DND-41 (cell line): ENCODE measurements at regions not wholly inside any gene's neighbourhood (a gene's known extent, or its start where the extent isn't known, plus 50 kb on each side); places are given as distances from the start of the nearest gene placed in this dataset.
"Not testable (repeated sequence)": the region's sequence is repeated elsewhere in the genome, so short reads cannot be mapped to it uniquely, and the experiment has no call there.

ENCODE experiments used
- ATAC-seq: fragments of 200-7000 bp; cut with Tn5 transposase; 3 replicates; pipeline ENCODE4 v1.9.1; 2021; ENCODE audit warnings: low read depth; ENCODE audit not compliant: insufficient read depth
- DNase-seq: peaks from one replicate; pipeline ENCODE4 v3.0.0-alpha.2; 2020
- H2AFZ ChIP-seq: 2 replicates; pipeline ENCODE4 v1.6.0; 2012; ENCODE audit warnings: low read depth, low read length
- H3K27ac ChIP-seq: 2 replicates; pipeline ENCODE4 v1.5.1; 2012; ENCODE audit warnings: low read length, inconsistent platforms
- H3K27me3 ChIP-seq: fragments of 200-600 bp; sonication (generic); 2 replicates; pipeline ENCODE4 v1.6.0; 2012; ENCODE audit warnings: low read length, mild to moderate bottlenecking, inconsistent platforms; ENCODE audit not compliant: insufficient read depth, poor library complexity
- H3K36me3 ChIP-seq: 2 replicates; pipeline ENCODE4 v1.5.1; 2012; ENCODE audit warnings: low read length, inconsistent platforms; ENCODE audit not compliant: insufficient read depth
- H3K4me1 ChIP-seq: 2 replicates; pipeline ENCODE4 v1.5.1; 2012; ENCODE audit warnings: mild to moderate bottlenecking, low read length; ENCODE audit not compliant: insufficient read depth
- H3K4me2 ChIP-seq: 2 replicates; pipeline ENCODE4 v1.6.0; 2012; ENCODE audit warnings: mild to moderate bottlenecking, moderate library complexity, low read length, inconsistent platforms; ENCODE audit not compliant: insufficient read depth
- H3K4me3 ChIP-seq, 2 experiments: fragments of 200-600 bp in 1 of 2; shearing (Covaris generic) in 1 of 2; 2 replicates each; pipeline ENCODE4 v1.5.1; 2012 to 2016; ENCODE audit warnings: inconsistent platforms in 2 of 2, low read length in 2 of 2, mild to moderate bottlenecking in 2 of 2, low read depth in 1 of 2, moderate library complexity in 1 of 2
- H3K79me2 ChIP-seq: 2 replicates; pipeline ENCODE4 v1.6.0; 2012; ENCODE audit warnings: low read length, inconsistent platforms; ENCODE audit not compliant: insufficient read depth
- H3K9ac ChIP-seq: 2 replicates; pipeline ENCODE4 v1.6.0; 2012; ENCODE audit warnings: low read depth, mild to moderate bottlenecking, inconsistent platforms, low read length, moderate library complexity
- H3K9me3 ChIP-seq: 2 replicates; pipeline ENCODE4 v1.5.1; 2012; ENCODE audit warnings: low read length, moderate library complexity, mild to moderate bottlenecking, inconsistent platforms; ENCODE audit not compliant: insufficient read depth, severe bottlenecking
- H4K20me1 ChIP-seq: 2 replicates; pipeline ENCODE4 v1.6.0; 2012; ENCODE audit warnings: low read length; ENCODE audit not compliant: insufficient read depth
- EZH2 ChIP-seq: IDR thresholded peaks from 3 replicates; pipeline ENCODE4 v1.6.1; 2012; ENCODE audit warnings: borderline replicate concordance, low read depth, mild to moderate bottlenecking, moderate library complexity, low read length, inconsistent platforms; ENCODE audit not compliant: severe bottlenecking
- TF ChIP-seq, protein P1 (sequence below): IDR thresholded peaks from 2 replicates; pipeline ENCODE4 v1.5.1; 2012; ENCODE audit warnings: borderline replicate concordance, low read length, moderate library complexity, mild to moderate bottlenecking; ENCODE audit not compliant: poor library complexity, severe bottlenecking; ENCODE audit errors: extremely low read depth

DNA sequence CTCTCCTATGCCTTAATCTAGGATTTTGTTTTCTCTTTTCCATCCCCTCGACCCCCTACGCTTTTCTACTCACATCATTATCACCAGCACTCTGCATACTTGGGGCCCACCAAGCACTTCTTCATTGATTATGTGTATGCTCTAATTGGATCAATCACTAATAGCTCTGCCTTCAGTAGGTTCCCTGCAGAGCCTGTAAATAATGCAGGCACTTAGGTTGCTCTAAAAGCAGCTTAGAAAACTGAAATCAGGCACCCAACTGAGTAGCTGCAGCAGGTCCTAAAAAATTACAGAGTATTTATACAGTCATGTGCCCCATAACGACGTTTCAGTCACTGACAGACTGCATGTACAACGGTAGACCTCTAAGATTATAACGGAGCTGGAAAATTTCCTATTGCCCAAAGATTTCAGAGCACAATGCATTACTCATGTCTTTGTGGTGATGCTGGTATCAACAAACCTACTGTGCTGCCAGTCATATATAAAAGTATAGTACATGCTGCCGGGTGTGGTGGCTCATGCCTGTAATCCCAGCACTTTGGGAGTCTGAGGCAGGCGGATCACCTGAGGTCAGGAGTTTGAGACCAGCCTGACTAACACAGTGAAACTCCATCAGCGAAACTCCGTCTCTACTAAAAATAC is 280.4 kb downstream of the HS3ST3B1 start:
- no peaks in the 10 kb centered on the region for H4K20me1 ChIP-seq
- DNase-seq (no peak), ATAC-seq (no peak)
- no peaks in the 10 kb centered on the region for H3K36me3 ChIP-seq
- H3K4me3 ChIP-seq: no peak overlapping the region
- no peaks in the 10 kb centered on the region for H3K27me3 ChIP-seq
- no peaks in the 10 kb centered on the region for H3K9me3 ChIP-seq
- no peak overlapping the region for H3K4me2 ChIP-seq
- no peaks in the 10 kb centered on the region for H3K4me1 ChIP-seq
- H2AFZ ChIP-seq: no peak overlapping the region
- no peaks in the 10 kb centered on the region for H3K79me2 ChIP-seq
- H3K27ac ChIP-seq: no peak overlapping the region
- H3K9ac ChIP-seq: no peak overlapping the region
- TF ChIP-seq EZH2: no peak
- TF ChIP-seq, protein P1, sequence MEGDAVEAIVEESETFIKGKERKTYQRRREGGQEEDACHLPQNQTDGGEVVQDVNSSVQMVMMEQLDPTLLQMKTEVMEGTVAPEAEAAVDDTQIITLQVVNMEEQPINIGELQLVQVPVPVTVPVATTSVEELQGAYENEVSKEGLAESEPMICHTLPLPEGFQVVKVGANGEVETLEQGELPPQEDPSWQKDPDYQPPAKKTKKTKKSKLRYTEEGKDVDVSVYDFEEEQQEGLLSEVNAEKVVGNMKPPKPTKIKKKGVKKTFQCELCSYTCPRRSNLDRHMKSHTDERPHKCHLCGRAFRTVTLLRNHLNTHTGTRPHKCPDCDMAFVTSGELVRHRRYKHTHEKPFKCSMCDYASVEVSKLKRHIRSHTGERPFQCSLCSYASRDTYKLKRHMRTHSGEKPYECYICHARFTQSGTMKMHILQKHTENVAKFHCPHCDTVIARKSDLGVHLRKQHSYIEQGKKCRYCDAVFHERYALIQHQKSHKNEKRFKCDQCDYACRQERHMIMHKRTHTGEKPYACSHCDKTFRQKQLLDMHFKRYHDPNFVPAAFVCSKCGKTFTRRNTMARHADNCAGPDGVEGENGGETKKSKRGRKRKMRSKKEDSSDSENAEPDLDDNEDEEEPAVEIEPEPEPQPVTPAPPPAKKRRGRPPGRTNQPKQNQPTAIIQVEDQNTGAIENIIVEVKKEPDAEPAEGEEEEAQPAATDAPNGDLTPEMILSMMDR: no peak

DNA sequence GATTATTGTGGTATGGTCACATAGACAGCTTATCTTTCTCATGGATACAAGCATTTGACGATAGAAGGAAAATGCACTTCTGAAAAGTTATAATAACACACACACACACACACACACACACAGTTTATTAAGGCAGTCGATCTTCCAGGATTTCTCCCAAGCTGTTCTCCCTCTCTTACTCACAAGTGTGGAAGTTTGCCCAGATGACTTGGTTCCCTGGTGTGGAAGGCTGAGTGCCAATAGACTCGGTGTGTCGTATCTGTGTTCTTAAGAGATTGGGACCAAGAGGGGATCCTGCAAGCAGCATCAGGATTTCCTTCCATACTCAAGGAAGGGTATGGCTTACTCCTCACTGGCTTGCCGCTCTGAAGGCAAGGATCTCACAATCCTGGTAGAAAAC is 279.6 kb downstream of the HS3ST3B1 start:
- Histone ChIP-seq H3K79me2 (no peaks in the 10 kb centered on the region), H3K4me2 (no peak overlapping the region), H2AFZ (no peak overlapping the region), H3K27ac (no peak overlapping the region), H3K4me1 (no peaks in the 10 kb centered on the region), H4K20me1 (no peaks in the 10 kb centered on the region), H3K4me3 (no peak overlapping the region), H3K36me3 (no peaks in the 10 kb centered on the region), H3K9me3 (no peaks in the 10 kb centered on the region), H3K9ac (no peak overlapping the region), H3K27me3 (no peaks in the 10 kb centered on the region)
- TF ChIP-seq, protein P1: no peak
- TF ChIP-seq EZH2: no peak
- DNase-seq (no peak), ATAC-seq (no peak)

DNA sequence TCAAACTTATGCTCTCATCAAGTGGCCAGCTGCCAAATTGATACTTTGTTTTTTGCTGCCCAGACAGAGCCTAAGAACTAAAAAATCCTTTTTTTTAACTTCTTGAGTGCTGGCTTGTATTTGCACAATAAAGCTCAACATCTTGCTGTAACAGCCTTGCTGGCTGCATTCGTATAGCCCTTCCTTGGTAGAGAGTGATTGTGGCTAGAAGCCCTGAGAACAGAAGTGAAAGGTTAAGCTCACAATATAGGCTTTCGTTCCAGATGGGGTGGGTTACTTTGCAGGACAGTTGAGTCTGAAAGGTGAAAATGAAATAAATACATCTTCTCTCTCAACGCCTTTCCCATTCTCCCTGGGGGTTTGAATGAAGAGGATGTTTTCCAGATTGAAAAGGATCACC is 278.8 kb downstream of the HS3ST3B1 start:
- no peaks in the 10 kb centered on the region for H3K9me3 ChIP-seq
- H3K36me3 ChIP-seq: no peaks in the 10 kb centered on the region
- H3K79me2 ChIP-seq: no peaks in the 10 kb centered on the region
- H3K4me2 ChIP-seq: no peak overlapping the region
- no peak for TF ChIP-seq EZH2
- TF ChIP-seq, protein P1: no peak
- H3K4me3 ChIP-seq: no peak overlapping the region
- no peaks in the 10 kb centered on the region for H3K4me1 ChIP-seq
- no peaks in the 10 kb centered on the region for H3K27me3 ChIP-seq
- no peak for DNase-seq
- no peak overlapping the region for H3K9ac ChIP-seq
- no peak overlapping the region for H3K27ac ChIP-seq
- no peak overlapping the region for H2AFZ ChIP-seq
- no peak for ATAC-seq
- no peaks in the 10 kb centered on the region for H4K20me1 ChIP-seq

DNA sequence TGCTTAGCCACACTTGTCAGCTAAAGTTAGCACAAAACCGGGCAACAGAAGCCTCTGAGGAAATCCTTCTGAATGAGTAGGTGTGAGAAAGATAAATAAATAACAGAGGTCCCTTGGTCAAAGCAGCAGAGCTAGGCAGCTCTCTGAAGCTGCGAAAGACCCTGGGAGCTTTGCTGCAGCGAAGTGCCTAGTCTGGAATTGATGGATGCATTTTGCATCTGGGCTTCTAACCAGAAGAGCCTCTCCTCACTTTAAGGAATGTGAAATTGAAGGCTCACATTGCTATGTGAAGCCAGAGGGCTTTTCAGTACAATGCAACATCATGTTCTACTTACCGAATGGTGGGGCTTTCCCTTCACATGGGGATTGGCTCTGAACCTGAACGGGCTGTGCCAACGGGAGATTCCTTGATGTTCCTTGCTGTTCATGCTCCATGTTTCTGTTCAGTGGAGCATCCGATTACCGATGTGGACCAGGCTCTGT is 274.6 kb downstream of the HS3ST3B1 start:
- Histone ChIP-seq H3K36me3 (no peaks in the 10 kb centered on the region), H3K9ac (no peak overlapping the region), H3K4me2 (no peak overlapping the region), H3K79me2 (no peaks in the 10 kb centered on the region), H3K4me1 (no peaks in the 10 kb centered on the region), H3K27ac (no peak overlapping the region), H2AFZ (no peak overlapping the region), H3K27me3 (no peaks in the 10 kb centered on the region), H3K4me3 (no peak overlapping the region), H3K9me3 (no peaks in the 10 kb centered on the region), H4K20me1 (no peaks in the 10 kb centered on the region)
- TF ChIP-seq EZH2: no peak
- DNase-seq (no peak), ATAC-seq (no peak)

DNA sequence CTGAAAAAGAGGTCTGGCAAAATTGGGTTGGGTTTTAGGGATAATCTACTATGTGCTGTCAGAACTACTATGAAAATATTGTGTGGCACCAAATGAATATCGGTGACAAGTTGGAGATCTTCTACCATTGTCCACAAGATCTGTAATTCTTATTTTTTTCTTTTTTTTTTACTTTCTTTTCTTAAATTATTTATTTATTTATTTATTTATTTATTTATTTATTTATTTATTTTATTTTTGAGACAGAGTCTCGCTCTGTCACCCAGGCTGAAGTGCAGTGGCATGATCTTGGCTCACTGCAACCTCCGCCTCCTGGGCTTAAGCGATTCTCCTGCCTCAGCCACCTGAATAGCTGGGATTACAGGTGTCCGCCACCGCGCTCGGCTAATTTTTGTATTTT is 259.4 kb downstream of the HS3ST3B1 start:
- H3K27ac ChIP-seq, DNase-seq, H3K27me3 ChIP-seq, H3K9ac ChIP-seq, H4K20me1 ChIP-seq, H3K4me3 ChIP-seq, H3K36me3 ChIP-seq, H3K79me2 ChIP-seq, H2AFZ ChIP-seq, H3K9me3 ChIP-seq, ATAC-seq, H3K4me2 ChIP-seq: not testable (repeated sequence)
- H3K4me1 ChIP-seq: peaks cover 16% of the 10 kb centered on the region
